Epidermal melanocyte (primary cell): ENCODE measurements at regions not wholly inside any gene's neighbourhood (a gene's known extent, or its start where the extent isn't known, plus 50 kb on each side); places are given as distances from the start of the nearest gene placed in this dataset.

Experiments
- DNase-seq: peaks from one replicate; pipeline ENCODE4 v3.0.0; 2011; ENCODE audit warnings: low spot score; ENCODE audit not compliant: insufficient read length

GRCh38 chr9:134271338-134272301, 54.6 kb upstream of the RXRA start:
- DNase-seq, result no peak

- no peak for DNase-seq
These were observed 53.8 kb upstream of the RXRA start for GRCh38 chr9:134272302-134273023.

DNA sequence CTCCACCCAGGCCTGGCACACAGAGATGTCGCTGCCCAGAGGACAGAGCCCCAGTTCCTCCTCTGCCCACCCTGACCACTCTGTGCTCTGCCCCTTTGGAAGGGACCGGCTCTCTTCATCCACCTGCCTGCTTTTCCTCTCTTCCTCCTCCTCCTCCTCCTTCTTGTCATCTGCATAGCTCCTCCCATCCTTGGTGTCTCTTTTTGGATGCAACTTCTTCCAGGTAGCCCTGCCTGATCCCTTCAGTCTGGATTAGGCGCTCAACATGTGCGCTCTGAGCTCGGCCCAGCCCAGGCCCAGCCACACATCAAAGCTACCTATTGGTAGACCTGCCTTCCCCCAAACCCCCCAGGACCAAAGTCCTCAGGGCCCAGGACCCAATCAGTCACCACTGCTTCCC, 52.6 kb upstream of the RXRA start:
- no peak for DNase-seq

DNA sequence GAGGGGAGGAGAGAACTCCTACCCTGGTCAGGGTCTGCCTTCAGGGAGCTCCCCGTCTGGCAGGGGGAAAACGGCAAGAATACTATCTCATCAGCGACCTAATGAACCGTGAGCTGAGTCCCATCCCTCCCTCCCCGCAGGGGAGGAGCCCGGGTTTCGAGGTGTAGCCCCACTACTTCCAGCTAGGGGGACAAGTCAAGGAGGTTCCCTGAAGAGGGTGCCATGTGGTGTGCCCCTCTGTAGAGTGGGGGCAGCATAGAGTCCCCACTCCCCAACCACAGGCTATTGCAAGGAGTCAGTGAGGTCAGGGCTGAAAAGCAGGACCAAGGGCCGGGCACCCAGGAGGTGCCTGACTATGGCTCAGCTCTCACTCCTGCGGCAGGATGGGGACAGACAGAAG, 50.9 kb upstream of the RXRA start:
- no peak for DNase-seq

DNA sequence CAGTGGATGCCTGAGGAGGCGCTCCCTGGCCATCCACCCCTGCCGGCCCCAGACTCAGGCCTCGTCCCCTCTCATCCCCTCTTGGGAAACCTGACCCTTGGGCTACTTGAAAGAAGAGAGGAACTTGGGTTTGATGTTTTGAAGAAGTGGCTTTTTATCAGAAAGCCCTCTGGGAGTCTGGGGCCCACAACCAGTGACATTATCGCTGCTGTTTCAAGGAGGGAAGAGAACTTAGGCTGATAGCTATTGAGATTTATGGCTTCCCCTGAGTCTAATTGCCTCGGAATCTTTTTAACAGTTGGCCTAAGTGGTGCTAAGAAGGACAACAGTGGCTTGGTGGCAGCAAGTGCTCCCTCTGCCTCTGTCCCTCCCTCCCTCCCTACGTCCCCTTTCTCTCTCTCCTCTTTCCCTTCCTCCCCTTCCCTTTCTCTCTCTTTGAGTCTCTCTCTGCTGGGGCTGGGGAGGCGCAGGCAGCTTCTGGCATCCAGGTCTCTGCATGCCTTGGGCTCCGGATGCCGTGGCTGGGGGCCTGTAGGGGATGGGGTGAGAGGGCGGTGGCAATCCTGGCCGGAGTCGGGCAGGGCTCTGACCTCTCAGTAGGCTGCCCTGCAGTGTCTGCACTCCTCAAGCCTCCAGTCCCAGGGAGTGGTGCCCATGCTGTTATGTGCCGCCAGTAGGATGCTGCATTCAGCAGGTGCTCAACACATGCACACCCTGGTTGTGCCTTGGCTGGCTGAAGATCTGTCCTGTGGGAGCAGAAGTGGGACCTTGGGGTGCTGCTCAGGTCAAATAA, 49.6 kb upstream of the RXRA start:
- DNase-seq, result no peak
